ENCODE measurements at regions not wholly inside any gene's neighbourhood (a gene's known extent, or its start where the extent isn't known, plus 50 kb on each side); places are given as distances from the start of the nearest gene placed in this dataset.

DNA sequence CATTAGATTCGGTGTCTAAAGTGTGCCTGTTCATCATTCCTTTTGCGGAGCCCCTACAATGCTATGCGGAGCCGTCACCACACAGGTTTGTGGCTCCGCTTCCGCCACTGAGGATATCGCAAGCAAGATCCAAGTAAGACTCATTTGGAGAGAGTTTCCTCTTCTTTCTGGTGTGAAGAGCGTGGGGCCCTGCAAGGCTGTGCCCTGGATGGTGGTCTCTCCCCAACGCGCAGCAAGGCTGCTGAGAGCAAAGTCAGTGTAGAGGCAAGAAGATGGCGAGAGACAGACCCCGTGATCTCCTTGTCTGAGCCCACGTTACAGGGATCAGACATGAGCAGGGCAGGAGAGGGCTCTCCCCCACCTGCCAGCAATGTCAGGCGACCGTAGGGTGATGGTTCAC lies 96.3 kb upstream of the AFDN start:
- TF ChIP-seq ZNF354C (tag by site-specific recombination; IDR thresholded peaks at IDR 0.05; ENCODE audit: borderline replicate concordance, low read depth) (no peak), YY1 (tag by site-specific recombination; IDR thresholded peaks at IDR 0.05) (no peak), ZFP69B (tag by site-specific recombination; IDR thresholded peaks at IDR 0.05) (no peak), ZEB2 (tag by site-specific recombination; IDR thresholded peaks at IDR 0.05) (no peak), ZNF626 (tag by site-specific recombination; IDR thresholded peaks at IDR 0.05) (no peak), ZBTB21 (tag by site-specific recombination; IDR thresholded peaks at IDR 0.05) (no peak), MYNN (tag by site-specific recombination; IDR thresholded peaks at IDR 0.05; ENCODE audit: borderline replicate concordance) (no peak)
- TF ChIP-seq, protein P1, sequence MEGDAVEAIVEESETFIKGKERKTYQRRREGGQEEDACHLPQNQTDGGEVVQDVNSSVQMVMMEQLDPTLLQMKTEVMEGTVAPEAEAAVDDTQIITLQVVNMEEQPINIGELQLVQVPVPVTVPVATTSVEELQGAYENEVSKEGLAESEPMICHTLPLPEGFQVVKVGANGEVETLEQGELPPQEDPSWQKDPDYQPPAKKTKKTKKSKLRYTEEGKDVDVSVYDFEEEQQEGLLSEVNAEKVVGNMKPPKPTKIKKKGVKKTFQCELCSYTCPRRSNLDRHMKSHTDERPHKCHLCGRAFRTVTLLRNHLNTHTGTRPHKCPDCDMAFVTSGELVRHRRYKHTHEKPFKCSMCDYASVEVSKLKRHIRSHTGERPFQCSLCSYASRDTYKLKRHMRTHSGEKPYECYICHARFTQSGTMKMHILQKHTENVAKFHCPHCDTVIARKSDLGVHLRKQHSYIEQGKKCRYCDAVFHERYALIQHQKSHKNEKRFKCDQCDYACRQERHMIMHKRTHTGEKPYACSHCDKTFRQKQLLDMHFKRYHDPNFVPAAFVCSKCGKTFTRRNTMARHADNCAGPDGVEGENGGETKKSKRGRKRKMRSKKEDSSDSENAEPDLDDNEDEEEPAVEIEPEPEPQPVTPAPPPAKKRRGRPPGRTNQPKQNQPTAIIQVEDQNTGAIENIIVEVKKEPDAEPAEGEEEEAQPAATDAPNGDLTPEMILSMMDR (tag by site-specific recombination; IDR thresholded peaks at IDR 0.05) = no peak
- TF ChIP-seq, protein P2, sequence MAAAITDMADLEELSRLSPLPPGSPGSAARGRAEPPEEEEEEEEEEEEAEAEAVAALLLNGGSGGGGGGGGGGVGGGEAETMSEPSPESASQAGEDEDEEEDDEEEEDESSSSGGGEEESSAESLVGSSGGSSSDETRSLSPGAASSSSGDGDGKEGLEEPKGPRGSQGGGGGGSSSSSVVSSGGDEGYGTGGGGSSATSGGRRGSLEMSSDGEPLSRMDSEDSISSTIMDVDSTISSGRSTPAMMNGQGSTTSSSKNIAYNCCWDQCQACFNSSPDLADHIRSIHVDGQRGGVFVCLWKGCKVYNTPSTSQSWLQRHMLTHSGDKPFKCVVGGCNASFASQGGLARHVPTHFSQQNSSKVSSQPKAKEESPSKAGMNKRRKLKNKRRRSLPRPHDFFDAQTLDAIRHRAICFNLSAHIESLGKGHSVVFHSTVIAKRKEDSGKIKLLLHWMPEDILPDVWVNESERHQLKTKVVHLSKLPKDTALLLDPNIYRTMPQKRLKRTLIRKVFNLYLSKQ (tag by site-specific recombination; IDR thresholded peaks at IDR 0.05; ENCODE audit: borderline replicate concordance) = no peak
- TF ChIP-seq, protein P3, sequence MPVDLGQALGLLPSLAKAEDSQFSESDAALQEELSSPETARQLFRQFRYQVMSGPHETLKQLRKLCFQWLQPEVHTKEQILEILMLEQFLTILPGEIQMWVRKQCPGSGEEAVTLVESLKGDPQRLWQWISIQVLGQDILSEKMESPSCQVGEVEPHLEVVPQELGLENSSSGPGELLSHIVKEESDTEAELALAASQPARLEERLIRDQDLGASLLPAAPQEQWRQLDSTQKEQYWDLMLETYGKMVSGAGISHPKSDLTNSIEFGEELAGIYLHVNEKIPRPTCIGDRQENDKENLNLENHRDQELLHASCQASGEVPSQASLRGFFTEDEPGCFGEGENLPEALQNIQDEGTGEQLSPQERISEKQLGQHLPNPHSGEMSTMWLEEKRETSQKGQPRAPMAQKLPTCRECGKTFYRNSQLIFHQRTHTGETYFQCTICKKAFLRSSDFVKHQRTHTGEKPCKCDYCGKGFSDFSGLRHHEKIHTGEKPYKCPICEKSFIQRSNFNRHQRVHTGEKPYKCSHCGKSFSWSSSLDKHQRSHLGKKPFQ (tag by site-specific recombination; IDR thresholded peaks at IDR 0.05) = no peak
- TF ChIP-seq, protein P4, sequence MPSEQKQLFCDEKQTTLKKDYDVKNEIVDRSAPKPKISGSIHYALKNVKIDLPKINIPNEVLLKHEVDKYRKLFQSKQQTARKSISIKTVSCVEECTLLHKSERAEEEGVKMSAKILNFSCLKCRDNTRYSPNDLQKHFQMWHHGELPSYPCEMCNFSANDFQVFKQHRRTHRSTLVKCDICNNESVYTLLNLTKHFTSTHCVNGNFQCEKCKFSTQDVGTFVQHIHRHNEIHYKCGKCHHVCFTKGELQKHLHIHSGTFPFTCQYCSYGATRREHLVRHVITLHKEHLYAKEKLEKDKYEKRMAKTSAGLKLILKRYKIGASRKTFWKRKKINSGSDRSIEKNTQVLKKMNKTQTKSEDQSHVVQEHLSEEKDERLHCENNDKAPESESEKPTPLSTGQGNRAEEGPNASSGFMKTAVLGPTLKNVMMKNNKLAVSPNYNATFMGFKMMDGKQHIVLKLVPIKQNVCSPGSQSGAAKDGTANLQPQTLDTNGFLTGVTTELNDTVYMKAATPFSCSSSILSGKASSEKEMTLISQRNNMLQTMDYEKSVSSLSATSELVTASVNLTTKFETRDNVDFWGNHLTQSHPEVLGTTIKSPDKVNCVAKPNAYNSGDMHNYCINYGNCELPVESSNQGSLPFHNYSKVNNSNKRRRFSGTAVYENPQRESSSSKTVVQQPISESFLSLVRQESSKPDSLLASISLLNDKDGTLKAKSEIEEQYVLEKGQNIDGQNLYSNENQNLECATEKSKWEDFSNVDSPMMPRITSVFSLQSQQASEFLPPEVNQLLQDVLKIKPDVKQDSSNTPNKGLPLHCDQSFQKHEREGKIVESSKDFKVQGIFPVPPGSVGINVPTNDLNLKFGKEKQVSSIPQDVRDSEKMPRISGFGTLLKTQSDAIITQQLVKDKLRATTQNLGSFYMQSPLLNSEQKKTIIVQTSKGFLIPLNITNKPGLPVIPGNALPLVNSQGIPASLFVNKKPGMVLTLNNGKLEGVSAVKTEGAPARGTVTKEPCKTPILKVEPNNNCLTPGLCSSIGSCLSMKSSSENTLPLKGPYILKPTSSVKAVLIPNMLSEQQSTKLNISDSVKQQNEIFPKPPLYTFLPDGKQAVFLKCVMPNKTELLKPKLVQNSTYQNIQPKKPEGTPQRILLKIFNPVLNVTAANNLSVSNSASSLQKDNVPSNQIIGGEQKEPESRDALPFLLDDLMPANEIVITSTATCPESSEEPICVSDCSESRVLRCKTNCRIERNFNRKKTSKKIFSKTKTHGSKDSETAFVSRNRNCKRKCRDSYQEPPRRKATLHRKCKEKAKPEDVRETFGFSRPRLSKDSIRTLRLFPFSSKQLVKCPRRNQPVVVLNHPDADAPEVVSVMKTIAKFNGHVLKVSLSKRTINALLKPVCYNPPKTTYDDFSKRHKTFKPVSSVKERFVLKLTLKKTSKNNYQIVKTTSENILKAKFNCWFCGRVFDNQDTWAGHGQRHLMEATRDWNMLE (tag by site-specific recombination; conservative IDR thresholded peaks at IDR 0.05; ENCODE audit: low read depth) = no peak
- TF ChIP-seq, protein P5, sequence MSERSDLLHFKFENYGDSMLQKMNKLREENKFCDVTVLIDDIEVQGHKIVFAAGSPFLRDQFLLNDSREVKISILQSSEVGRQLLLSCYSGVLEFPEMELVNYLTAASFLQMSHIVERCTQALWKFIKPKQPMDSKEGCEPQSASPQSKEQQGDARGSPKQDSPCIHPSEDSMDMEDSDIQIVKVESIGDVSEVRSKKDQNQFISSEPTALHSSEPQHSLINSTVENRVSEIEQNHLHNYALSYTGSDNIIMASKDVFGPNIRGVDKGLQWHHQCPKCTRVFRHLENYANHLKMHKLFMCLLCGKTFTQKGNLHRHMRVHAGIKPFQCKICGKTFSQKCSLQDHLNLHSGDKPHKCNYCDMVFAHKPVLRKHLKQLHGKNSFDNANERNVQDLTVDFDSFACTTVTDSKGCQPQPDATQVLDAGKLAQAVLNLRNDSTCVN (tag by site-specific recombination; optimal IDR thresholded peaks at IDR 0.05) = no peak
